Stimulated activated CD8-positive, alpha-beta memory T cell treated with anti-CD3 and anti-CD28 coated beads, Interleukin-7, amount 100 ng/mL, for 24 hours (primary cell): ENCODE measurements at regions not wholly inside any gene's neighbourhood (a gene's known extent, or its start where the extent isn't known, plus 50 kb on each side); places are given as distances from the start of the nearest gene placed in this dataset.

Source experiments
- DNase-seq: peaks from one replicate; pipeline ENCODE4 v3.0.0-alpha.2; 2020; ENCODE audit warnings: low read depth

DNA sequence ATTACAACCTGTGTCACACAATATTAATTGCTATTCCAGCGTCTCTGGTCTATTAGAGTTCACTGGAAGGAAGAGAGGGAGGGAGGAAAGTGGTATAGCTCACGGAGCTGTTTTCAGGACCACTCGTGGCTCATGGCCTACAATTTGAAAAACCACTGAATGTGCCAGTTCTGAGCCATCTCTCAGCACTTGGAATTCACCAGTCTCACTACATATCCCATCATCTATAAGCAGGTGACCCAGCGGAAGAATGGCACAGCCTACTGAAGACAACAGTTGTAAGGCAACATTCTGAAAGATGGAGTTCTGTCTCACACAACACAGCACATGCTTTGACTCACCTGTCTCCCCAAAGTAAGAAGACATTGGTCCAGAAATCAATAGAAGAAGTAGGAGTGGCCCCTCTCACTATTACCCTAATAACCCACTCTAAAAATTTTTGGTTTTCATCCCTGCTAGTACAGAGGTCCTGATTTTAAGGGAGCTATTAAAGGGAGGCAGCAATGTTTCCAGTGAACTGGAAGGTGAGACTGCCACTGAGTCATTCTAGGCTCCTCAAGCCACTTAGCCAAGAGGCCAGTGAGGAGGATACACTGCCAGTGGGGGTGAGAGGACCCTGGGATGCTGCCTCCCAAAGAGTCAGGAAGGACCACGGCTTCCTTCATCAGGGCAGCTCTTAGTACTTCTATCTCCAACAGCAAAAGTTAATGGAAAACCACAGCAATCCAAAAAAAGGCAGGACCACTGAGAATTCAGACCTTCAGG is 50.0 kb upstream of the DOCK9 start:
- DNase-seq = no peak

DNA sequence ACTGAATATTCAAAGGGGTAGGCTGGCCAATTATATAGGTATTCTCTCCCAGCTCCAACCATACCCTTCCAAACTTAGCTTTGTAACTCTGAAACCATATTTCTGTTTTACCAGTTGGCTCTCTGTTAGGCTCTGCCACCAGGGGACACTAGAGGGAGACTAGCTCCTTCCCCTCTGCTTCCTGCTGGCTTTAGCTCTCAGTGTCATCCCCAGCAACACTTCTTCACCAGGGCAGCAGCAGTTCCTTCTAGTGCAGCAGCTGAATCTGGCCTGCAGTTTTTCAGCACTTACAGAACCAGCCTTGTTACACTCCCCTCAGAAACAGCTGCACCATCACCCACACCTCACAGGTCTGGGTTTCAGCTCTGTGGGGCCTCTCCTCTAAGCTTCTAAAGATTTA is 51.0 kb upstream of the DOCK9 start:
- DNase-seq = no peak

DNA sequence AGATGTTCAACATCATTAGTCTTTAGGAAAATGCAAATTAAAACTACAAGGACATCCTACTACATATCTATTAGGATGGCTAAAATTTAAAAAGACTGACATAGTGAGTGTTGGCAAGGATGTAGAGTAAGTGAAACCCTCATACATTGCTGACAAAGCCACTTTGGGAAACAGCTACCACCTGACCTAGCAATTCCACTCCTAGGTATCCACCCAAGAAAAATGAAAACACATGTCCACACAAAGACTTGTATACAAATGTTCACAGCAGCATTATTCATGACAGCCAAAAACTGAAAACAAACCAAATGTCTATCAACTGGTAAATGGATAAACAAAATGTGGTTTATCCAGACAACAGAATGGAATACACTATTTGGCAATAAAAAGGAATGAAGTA is 51.7 kb upstream of the DOCK9 start:
- no peak for DNase-seq

DNA sequence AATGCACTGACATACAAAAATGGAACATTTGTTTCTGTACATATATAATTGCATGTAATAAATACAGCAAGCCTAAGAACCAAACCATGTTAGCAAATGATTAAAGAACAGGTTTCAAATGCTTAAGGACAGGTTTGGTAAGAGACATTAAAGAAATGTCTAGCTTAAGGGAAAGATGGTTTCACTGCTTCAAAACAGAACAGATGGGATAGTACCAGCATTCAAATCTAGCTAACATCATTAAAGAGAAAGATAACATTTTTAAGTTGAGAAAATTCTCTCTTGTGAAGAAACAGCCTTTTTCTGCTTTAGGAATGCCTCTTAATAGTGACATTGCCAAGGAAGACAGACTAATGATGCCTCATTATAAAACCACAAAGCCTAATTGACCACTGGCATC is 52.5 kb upstream of the DOCK9 start:
- DNase-seq = no peak

DNA sequence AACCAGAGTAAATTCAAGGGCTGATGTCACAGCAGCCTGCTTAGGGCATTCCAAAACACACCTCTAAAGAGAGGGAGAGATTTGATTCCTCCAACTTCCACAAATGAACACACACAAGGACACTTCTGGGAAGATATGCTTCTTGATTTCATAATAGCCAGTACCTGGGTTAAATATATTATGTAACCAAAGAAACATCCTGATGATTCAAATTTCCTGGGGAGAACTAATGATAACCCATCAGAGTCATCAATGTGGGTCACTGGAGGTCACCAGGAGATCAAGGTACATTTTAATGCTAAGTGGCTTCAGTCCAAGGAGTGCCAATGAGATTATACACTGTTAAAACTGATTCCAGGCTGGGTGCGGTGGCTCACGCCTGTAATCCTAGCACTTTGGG is 54.0 kb upstream of the DOCK9 start:
- no peak for DNase-seq

DNA sequence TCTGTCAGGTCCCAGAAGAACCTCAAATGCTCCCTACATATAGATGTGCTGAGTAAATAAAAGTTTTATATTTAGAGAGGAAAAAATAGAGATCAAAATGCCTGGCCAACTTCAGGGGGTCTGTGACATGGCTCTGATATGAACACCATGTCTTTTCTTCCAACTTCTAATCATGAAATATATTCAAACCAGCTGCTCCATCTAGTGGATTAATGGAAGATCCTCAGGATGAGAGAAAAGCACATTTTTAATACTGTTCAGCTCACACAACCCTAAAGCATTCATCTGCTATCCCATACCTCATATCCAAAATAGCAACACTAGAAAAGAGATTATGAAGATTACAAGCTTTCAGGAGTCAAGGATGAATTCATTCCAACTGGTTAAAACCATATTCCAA is 56.0 kb upstream of the DOCK9 start:
- no peak for DNase-seq

DNA sequence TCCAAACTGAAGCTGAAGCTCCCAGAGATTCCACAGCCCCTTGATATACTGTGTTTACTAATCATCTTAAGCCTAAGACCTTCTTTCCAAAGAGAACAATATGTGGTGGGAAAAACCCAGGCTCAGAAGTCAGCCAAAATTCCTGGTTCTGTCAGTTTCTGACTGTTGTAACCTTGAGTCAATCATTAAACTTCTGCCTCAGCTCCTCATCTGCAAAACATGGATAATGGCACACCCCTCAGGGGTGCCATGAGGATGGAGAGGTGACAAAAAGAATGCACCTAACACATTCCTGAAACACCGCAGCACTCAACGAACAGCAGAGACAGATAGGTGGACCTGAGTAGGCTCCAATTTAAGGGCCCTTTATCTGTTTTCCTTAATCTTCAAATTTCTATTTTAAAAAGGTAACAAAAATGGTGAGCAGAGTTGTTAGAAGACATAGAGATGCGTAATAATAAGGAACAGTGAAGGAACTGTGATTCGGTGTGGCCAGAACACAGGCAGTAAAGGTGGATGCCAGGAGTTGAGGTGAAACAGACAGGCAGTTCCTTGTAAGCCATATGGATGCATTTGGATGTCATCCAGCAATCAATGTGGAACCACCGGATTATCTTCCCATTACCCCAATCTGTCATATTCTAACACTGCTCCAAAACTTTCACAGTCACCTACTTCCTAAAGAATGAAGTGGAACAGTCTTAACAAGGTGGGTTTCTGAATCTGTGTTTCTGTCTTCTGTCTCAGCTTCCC is 56.6 kb upstream of the DOCK9 start:
- DNase-seq = no peak

DNA sequence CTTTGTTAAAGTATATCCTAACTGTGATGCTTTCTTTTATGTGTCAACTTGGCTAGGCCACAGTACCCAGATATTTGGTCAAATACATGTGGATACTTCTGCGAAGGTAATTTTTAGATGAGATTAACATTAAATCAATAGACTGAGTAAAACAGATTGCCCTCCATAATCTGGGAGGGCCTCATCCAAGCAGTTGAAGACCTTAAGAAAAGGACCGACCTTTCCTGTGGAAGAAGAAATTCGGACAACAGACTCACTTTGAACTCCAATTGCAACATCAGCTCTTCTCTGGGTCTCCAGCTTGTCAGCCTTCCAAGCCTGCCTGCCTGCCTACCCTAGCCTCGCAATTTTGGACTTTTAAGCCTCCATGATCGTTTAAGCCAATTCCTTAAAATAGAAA is 57.9 kb upstream of the DOCK9 start:
- no peak for DNase-seq

DNA sequence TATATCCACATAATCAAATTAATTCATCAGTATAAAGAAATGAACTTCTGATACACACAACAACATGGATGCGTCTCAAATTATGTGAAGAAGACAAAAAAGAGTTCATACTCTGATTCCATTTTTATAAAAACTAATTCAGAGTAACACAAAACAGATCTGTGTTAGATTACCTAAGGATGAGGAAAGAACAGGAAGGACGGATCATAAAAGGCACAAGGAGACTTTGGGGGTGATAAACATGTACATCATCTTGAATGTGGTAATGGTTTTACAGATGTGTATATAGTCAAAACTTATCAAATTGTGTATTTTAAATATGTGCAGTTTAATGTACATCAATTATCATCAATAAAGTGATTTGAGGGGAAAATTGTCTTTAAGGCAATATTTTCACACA is 59.9 kb upstream of the DOCK9 start:
- DNase-seq = no peak

DNA sequence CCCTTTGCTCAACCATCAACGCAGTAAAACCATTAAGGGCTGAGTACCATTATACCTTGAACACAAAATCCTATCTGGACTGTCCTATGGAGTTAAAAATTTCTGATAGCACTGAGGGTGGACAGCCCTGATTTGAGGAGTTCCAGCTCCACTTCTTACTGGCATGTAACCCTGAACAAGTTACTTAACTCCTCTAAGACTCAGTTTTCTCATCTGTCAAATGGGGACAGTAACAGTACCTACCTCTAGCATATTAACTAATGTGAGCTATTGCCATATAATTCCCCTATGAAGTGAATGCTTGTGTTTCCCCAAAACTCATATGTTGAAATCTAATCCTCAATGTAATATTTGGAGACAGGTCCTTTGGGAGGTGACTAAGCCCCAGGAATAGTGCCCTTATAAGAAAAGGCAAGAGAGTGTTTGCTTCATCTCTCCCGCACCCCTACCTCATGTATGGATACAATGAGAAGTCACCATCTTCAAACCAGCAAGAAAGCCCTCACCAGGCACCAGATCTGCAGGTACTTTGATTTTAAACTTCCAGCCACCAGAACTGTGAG is 61.9 kb upstream of the DOCK9 start:
- no peak for DNase-seq

DNA sequence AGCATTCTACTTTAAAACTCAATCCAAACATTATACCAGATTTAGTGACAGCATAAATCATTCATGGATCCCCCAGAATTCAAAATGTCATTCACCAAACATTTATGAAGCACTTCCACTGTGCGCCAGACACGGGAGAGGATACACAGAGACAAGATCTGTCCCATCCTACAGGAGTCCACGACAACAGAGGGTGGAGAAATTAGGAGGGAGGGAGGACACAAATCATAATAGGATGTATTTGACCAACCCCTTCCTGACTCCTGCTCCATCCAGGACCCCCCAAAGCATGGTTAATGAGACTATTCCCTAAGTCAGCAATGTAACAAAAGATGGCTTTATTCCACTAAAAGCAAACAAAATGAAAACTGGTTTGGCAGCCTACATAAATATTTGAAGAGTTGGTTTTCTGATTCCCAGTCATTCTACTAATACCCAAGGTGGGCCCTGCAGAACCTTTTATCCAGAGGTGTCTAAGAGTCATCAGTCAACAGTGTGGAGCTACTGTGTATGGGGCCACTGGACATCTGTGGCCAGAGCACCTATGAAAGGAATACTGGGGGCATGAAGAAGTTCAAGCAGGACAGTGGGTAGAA is 62.8 kb upstream of the DOCK9 start:
- DNase-seq = no peak

DNA sequence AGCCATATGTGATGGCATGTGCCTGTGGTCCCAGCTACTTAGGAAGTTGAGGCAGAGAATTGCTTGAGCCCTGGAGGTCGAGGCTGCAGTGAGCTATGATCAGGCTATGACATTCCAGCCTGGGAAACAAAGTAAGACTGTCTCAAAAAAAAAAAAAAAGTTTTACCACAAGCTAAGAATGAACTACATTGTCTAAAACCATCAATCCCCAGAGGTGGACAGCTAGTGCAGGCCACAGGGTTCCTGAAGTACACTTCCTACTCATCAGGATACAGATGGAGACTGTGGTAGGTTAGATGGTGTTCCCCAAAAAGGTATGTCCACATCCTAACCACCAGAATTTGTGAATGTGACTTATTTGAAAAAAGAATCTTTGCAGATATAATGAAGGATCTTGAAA is 63.5 kb upstream of the DOCK9 start:
- DNase-seq = no peak

DNA sequence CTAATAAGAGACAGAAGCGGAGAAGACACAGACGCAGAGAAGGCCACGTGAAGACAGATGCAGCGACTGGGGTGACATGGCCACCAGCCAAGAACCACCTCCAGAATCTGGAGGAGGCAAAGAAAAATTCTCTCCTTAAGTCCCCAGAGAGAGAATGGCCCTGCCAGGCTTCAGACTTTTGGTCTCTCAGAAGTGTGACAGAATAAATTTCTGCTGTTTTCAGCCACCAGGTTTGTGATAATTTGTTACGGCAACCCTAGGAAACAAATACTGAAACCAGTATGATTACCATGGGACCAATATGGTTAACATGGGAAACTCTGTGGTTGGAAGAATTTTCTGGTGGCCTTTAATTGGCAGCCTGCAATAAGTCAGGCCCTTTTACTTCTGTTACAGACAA is 63.9 kb upstream of the DOCK9 start:
- no peak for DNase-seq

DNA sequence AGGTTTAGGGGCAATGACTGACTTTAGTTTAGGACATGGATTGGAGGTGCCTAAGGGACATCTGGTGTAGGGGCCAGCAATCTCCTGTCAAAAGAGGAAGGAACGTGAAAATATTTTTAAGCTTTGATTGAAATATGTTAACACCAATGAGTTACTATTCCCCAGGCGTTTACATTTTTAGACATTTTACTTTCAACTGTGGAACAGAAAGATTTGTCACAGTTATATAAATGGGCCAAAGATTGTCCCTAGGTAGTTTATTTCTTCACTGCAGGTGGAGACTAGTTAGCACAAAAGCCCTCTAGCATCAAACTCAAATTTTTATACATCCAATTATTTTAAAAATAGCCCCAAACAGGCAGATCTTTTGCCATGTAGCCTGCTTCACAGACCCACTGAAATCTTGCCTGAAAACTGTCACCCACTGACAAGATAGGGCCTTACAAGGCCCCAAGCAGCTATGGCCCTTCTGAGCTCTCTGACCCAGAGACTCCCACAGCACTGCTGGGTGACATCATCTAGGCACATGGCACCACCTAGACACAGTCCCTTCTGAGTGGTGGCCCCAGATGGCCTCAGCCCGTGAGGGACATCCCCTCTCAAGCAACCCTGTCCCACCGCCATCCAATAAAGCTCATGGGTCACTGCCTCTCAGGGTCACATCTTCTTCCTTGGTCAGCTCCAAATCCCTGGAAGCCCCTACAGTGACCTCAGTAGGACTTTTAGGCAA is 64.8 kb upstream of the DOCK9 start:
- DNase-seq = no peak

DNA sequence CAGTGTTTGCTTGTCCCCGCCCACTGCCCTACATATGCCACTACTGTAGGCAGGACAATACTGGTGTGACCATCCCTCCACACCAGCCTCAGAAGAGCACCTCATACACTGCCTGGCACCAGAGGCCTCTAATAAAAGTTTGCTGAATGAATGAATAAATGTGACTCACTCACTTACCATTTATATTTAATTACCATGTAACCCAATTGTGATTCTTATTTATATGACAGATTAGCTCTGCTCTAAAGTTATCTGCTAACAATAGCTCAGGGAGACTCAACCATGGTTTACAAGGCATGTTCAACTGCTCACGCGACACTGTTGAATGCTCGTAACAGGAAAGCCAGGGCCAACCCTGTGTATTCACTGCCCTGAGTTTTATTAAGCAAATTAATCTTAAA is 66.0 kb upstream of the DOCK9 start:
- DNase-seq = no peak

DNA sequence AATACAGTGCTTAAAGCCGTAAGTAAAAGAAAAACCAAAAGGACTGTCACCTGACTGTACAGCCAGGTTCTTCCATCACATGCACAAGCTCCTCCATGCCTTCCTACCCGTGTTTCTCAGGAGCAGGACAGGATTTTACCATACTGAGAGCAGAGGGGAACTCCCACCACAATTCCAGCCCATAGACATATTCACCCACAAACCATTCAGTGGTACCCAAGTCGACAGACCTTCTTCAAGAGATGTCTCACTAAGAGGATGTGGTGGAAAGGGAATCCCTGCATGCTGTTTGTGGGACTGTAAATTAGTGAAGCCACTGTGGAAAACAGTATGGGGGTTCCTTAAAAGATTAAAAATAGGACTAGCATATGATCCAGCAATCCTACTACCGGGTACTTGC is 66.9 kb upstream of the DOCK9 start:
- DNase-seq = no peak

DNA sequence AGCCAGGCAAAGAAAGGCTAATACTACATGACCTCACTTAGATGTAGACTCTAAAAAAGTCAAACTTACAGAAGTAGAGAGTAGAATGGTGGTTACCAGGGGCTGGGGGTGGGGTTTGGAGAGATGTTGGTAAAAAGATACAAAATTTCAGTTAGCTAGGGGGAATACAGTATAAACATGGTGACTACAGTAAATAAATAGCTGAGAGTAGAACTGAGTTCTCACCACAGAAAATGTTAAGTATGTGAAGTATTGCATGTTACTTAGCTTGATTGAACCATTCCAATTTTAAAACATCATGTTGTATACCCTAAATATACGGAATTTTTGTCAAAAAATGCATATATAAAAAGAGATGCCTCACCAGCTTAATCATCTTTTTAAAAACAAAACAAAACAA is 67.5 kb upstream of the DOCK9 start:
- no peak for DNase-seq

DNA sequence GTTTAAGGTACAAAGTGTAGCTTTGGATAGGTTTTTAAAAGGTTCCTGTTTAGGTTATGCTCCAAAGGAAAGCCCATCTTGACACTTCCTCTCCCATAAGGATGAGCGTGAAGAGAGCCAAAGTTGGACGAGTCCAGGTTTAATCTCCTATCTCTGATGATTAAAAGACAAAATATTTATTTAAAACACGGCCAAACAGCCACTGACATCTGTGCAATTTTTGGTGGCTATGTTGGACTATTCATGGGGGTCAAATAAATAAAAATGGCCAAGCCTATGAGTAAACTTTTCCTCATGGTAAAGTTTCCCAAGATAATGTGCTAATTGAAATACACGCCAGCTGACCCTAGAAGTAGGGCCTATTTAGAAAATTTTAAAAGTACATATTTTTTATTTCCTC is 69.0 kb upstream of the DOCK9 start:
- DNase-seq = no peak

DNA sequence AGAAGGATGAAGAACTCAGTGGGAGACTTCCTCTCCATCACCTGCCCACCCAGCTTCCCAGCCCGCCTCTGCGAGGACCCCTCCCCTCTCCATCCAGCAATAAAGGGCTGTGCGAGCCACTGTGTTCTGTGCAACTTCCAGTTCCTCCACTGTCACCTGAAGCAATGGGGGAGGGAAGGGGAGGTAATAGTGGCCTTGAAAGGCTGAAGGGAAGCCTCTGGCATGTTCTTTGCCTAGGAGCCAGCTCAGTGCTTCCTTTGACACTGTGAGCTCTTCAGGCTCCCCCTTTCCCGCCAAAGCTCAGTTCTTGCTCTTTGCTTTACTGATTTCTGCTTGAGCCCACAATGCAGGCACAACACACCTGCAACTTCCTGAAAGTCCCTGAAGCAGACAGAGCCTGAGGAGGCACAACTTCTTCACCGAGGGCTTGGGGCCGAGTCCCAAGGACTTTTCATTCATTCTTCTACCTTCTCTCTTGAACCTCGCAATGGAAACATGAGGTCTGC is 73.2 kb upstream of the DOCK9 start:
- no peak for DNase-seq

DNA sequence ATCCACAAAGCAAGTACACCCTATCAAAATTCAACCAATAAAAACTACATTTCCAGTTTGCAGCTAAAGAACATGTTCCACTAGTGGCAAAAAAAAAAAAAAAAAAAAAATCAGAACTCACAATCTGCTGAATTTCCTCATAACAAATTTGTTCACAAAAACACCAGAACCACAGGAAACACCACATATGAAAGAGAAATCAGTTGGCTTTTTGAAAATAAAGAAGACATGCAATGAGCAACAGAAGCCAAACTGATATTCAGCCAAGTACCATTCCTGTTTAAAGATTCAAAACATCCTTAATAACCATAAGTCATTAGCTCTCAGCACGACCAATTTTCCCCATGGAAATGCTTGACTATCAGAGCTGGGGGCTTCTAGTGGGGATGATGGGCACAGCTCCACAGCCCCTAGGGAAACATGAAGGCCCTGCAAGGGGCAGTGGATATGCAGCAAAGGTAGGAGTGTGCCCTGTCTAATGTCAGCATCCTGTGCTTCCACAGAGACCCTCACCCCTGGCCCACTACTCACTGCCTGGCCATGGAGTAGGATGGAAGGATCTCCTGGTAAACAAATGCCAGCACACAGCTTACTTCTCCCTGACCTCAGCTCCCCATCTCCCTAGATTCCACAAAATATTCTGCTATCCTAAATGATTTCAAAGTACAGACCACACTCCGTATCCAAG is 74.0 kb upstream of the DOCK9 start:
- DNase-seq = no peak

DNA sequence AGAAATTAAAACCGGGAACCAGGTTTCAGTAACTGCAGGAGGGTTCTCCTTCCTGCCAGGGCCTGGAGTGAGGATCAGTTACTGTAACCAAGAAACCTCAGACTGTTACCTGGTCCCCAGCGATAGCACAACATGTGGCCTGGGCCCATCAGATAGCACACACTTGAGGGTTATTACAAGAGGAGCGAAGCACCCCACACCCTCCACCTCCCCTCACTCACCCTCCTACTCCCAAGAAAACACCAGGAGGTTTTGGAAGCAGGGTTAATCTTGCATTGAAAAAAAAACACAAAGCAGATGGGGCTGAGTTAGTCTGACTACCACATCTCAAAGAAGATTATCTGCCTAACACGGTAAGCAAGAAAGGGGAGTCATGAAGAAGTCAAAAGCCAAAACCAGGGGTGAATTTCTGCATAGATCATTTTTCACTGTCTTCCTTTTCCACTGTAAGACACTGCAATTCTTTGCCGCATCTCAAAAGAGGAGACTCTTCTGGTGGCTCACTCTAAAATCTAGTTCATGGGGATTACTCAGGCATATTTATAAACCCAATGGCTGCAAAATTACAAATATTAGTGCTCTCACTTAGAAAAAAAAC is 75.9 kb upstream of the DOCK9 start:
- DNase-seq = no peak
